ENCODE measurements at regions not wholly inside any gene's neighbourhood (a gene's known extent, or its start where the extent isn't known, plus 50 kb on each side); places are given as distances from the start of the nearest gene placed in this dataset.
A peak's percentile ranks its signal among the peaks of the same experiment; 100 is the strongest.

DNA sequence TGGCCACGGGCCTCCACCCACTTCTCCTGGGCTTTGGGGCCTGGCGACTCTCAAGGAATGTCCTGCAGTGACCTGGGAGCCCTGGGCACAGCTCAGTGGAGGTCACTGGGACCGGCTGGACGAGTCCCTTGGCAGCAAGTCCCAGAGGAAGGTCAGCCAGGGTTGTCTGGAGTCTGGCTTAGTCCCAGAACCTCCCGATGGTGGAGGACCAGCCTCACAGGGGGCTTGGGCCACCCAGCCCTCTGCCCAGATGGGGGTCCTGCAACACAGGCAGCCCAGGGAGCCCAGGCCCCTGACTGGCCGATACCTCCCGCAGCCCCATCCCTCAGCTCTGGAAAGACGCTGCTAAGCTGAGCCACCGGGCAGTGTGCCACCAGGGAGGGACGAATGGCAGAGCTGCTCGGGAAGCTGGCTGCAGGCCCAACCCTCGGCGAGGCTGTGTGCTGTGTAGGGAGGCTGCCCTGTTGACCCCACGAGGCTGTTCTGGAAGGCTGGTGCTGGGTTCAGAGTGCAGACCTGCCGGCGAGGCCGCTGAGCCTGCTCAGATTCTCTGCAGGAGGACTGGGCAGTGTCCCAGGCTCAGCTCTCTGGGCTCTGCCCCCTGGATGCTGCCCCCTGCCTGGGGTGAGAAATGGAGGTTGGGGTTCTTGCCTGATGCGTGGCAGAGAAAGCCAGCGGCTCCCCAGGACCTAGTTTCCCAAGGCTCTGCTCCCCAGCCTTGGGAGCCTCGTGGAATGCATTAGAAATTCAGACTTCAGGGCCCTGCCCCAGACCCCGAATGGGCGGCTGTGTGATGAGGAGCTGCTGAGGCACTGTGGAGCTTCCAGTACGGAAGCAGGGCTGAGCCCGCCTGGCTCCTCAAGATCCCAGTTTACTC lies 61.7 kb downstream of the ADRA2C start:
- Histone ChIP-seq H3K9me3 (no peaks in the 10 kb centered on the region), H3K27ac (no peak overlapping the region), H3K4me1 (peaks cover 0 to 11% of the 10 kb centered on the region in 2 donors), H3K27me3 (no peaks in the 10 kb centered on the region), H3K36me3 (no peaks in the 10 kb centered on the region), H3K4me3 (no peak overlapping the region)
- DNase-seq (ENCODE audit: low spot score) = peak; percentile 66
- TF ChIP-seq, protein P1, sequence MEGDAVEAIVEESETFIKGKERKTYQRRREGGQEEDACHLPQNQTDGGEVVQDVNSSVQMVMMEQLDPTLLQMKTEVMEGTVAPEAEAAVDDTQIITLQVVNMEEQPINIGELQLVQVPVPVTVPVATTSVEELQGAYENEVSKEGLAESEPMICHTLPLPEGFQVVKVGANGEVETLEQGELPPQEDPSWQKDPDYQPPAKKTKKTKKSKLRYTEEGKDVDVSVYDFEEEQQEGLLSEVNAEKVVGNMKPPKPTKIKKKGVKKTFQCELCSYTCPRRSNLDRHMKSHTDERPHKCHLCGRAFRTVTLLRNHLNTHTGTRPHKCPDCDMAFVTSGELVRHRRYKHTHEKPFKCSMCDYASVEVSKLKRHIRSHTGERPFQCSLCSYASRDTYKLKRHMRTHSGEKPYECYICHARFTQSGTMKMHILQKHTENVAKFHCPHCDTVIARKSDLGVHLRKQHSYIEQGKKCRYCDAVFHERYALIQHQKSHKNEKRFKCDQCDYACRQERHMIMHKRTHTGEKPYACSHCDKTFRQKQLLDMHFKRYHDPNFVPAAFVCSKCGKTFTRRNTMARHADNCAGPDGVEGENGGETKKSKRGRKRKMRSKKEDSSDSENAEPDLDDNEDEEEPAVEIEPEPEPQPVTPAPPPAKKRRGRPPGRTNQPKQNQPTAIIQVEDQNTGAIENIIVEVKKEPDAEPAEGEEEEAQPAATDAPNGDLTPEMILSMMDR (IDR thresholded peaks at IDR 0.05) = no peak

DNA sequence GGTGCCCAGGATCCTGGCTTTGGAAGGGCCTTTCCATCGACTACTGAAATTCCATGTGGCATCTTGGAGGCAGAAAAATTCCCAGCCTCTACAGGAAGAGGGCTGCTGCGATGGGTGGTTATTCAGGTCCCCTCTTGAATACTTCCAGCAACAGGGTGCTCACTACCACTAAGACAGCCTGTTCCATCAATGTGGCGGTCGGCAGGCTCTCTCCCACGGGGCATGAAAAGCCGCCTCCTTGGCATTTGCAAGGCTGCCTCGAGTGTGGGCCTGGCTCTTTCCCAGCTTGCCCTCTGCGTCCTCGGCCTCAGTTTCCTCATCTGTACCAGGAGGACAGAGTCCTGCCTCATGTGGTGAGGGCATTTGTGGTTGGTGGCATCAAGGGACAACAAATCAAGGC lies 62.4 kb downstream of the ADRA2C start:
- Histone ChIP-seq H3K27ac (no peak overlapping the region), H3K36me3 (no peaks in the 10 kb centered on the region), H3K27me3 (no peaks in the 10 kb centered on the region), H3K4me1 (peaks cover 0 to 11% of the 10 kb centered on the region in 2 donors), H3K4me3 (no peak overlapping the region), H3K9me3 (no peaks in the 10 kb centered on the region)
- DNase-seq (ENCODE audit: low spot score) = no peak
- TF ChIP-seq, protein P1 (IDR thresholded peaks at IDR 0.05) = no peak

DNA sequence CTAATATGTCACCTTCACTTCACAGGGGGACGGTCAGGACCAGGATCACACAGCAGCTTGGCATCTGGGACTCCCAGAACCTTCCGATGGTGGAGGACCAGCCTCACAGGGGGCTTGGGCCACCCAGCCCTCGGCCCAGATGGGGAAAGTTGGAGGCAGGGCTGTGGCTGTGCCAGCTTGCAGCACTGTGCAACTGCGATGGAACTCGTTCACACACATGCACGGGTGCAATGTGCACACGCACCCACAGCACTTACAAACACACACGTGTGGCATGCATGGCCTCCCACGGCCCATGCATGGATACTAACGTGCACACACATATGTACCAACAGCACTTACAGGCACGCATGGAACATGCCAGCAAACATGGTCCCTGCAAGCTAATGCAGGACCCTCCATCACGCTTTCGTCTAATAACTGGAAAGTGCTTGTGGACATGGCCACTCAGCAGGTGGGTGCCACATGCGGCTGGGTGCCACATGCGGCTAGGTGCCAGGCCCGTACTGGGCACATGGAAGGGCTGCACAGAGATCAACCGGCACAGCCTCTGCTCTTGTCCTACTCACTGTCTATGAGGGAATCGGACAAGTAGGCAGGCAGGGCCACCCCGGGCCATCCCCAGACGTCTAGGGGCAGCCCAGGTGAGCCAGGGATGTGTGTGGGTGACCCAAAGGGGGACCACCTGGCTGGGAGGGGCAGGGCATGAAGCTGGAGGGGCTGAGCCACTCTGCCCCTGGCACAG lies 63.2 kb downstream of the ADRA2C start:
- DNase-seq (ENCODE audit: low spot score) = no peak
- H3K27ac ChIP-seq = no peak overlapping the region
- TF ChIP-seq, protein P1 (IDR thresholded peaks at IDR 0.05) = no peak
- H3K36me3 ChIP-seq = no peaks in the 10 kb centered on the region
- H3K9me3 ChIP-seq = no peaks in the 10 kb centered on the region
- H3K4me1 ChIP-seq = peaks cover 0 to 11% of the 10 kb centered on the region in 2 donors
- H3K27me3 ChIP-seq = no peaks in the 10 kb centered on the region
- H3K4me3 ChIP-seq = no peak overlapping the region

DNA sequence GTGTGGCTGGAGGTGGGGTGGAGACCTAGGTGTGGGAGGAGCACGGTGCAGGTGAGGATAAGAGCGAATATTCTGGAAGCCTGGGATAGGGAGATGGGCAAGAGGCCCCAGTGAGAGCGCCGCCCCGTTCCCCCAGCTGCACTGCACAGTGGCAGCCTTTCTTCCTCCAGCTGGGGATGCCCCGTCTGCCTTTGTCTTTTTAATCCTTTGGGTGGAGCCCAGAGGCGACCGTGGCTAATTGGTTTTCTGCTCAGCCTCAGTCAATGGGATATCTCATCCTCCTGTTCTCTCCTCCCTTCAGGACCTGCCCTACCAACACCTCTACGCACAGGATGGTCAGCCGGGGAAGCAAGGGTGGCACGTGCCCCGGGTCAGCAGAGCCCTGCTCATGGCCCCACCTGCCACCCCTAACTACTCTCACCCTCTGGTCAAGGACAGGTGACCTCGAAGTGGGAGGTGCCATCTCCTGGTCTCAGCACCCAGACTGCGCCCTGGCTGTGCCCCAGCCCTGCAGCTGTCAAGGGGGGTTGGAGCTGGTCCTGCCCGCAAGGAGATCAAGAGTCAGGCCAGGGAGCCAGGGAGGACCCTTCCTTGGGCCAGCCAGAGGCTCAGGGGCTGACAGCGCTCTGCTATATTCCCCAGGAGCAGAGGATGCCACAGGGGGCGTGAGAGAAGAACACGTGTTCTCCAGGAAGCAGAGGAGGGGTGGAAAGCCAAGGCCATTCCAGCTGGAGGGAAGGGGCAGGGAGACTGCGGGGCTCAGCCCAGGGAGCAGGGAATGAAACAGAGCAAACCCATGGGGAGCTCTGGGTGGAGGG lies 64.0 kb downstream of the ADRA2C start:
- TF ChIP-seq, protein P1 (IDR thresholded peaks at IDR 0.05) = no peak
- DNase-seq (ENCODE audit: low spot score) = no peak
- Histone ChIP-seq H3K36me3 (no peaks in the 10 kb centered on the region), H3K9me3 (no peaks in the 10 kb centered on the region), H3K4me1 (peaks cover 0 to 11% of the 10 kb centered on the region in 2 donors), H3K27me3 (no peaks in the 10 kb centered on the region), H3K4me3 (no peak overlapping the region), H3K27ac (no peak overlapping the region)

DNA sequence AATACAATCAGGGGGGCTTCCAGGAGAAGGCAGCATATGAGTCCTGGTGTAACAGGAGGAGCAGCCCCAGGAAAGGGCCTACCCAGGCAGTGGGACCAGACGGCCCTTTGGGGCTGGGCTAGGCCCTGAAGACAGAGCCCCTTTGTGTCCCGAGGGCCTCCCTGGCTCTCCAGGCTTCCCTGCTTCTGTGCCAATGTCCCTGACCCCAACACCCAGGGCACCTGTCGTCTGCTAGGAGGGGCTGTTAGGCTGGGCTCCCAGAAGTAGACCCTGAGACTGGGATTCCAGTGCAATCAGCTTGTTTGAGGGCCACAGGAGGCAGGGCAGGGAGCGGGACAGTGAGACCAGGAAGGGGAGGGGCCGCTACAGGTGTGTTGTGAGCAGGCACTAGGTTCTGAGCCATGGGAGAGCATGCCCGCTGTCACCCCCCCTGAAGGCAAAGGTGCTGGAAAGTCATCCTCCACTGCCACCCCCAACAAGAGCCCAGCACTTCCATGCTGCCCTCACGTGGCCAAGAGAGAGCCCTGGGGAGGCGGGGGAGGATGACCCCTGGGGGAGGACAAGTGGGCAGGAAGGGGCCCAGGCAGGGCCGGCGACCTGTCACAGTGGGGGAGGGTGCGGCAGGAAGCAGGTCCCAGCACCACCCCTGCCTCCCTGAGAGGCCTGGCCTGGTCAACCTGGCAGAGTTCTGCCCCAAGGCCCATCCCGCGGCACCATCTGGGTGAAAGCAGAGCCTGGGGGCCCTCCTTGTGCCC lies 64.8 kb downstream of the ADRA2C start:
- no peak overlapping the region for H3K27ac ChIP-seq
- DNase-seq (ENCODE audit: low spot score) = no peak
- no peaks in the 10 kb centered on the region for H3K36me3 ChIP-seq
- H3K4me3 ChIP-seq = no peak overlapping the region
- H3K4me1 ChIP-seq = peaks cover 0 to 11% of the 10 kb centered on the region in 2 donors
- no peaks in the 10 kb centered on the region for H3K27me3 ChIP-seq
- TF ChIP-seq, protein P1 (IDR thresholded peaks at IDR 0.05) = no peak
- H3K9me3 ChIP-seq = no peaks in the 10 kb centered on the region

Data from right atrium auricular region (tissue), 2 donors.